Brain microvascular endothelial cell (primary cell): ENCODE measurements at regions not wholly inside any gene's neighbourhood (a gene's known extent, or its start where the extent isn't known, plus 50 kb on each side); places are given as distances from the start of the nearest gene placed in this dataset.

ENCODE experiments used
- DNase-seq: peaks from one replicate; pipeline ENCODE4 v3.0.0-alpha.2; 2020
- H3K27ac ChIP-seq: fragments of 250-450 bp; sonication (Bioruptor Pico); 2 replicates; pipeline ENCODE4 v1.5.1; 2020; ENCODE audit warnings: mild to moderate bottlenecking, moderate library complexity
- H3K27me3 ChIP-seq: fragments of 250-450 bp; sonication (Bioruptor Pico); replicated peaks from 2 replicates; pipeline ENCODE4 v1.5.1; 2020; ENCODE audit warnings: mild to moderate bottlenecking
- H3K36me3 ChIP-seq: fragments of 250-450 bp; sonication (Bioruptor Pico); replicated peaks from 2 replicates; pipeline ENCODE4 v1.5.1; 2020; ENCODE audit warnings: mild to moderate bottlenecking
- H3K4me3 ChIP-seq: 2 replicates; pipeline ENCODE4 v1.5.1; 2011; ENCODE audit warnings: low read depth, mild to moderate bottlenecking, control low read depth, low read length, moderate library complexity
- in situ Hi-C: cut with HindIII; loops from 2 replicates; pipeline ENCODE4 v1.10.0; 2017; ENCODE audit warnings: low sequenced_read_pairs, low pct_ligation_motif_present
- TF ChIP-seq, protein P1 (sequence below): IDR thresholded peaks from 2 replicates; pipeline ENCODE4 v1.5.1; 2011; ENCODE audit warnings: low read depth, mild to moderate bottlenecking, moderate library complexity, low read length, control low read depth, inconsistent platforms; ENCODE audit errors: missing control alignments

DNA sequence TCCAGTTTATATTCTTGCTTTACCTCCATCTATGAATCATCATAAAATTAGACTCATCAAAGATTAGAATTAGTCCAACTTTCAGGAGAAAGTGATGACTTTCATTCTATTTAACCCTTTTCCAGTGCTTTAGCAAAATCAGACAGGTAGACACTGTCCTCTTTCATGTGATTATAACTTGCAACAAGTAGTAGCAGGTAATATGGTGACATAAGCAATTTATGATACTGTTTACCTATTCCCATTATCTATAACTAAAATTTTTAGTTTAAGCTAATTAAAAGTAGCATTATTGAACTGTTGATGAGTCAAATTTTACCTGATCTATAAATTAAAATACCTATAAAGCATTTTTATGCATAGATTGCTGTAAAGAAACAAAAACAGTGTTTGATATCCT, 351.6 kb downstream of the SEC23A start:
- Histone ChIP-seq H3K27ac (no peak overlapping the region), H3K27me3 (no peaks in the 10 kb centered on the region), H3K4me3 (no peak overlapping the region), H3K36me3 (no peaks in the 10 kb centered on the region)
- TF ChIP-seq, protein P1, sequence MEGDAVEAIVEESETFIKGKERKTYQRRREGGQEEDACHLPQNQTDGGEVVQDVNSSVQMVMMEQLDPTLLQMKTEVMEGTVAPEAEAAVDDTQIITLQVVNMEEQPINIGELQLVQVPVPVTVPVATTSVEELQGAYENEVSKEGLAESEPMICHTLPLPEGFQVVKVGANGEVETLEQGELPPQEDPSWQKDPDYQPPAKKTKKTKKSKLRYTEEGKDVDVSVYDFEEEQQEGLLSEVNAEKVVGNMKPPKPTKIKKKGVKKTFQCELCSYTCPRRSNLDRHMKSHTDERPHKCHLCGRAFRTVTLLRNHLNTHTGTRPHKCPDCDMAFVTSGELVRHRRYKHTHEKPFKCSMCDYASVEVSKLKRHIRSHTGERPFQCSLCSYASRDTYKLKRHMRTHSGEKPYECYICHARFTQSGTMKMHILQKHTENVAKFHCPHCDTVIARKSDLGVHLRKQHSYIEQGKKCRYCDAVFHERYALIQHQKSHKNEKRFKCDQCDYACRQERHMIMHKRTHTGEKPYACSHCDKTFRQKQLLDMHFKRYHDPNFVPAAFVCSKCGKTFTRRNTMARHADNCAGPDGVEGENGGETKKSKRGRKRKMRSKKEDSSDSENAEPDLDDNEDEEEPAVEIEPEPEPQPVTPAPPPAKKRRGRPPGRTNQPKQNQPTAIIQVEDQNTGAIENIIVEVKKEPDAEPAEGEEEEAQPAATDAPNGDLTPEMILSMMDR: no peak
- in situ Hi-C loops: no loop called here
- DNase-seq: no peak

DNA sequence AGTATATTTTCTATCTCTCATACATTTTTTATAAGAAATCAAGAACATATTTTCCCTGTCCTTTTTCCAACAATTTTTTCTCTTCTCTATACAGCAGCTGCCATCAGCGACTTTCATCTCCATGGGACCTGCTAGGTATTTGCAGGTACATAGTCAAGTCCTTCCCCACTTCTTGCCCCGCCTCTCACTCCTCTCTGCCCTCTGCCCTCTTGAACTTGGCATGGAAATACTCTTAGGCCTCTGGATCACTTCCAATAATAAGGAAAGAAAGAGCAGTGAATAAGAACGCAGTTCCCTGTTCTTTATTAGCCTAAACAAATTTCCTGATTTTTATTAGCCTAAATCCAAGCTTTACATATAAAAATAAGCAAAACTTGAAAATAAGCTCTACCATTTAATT, 353.1 kb downstream of the SEC23A start:
- Histone ChIP-seq H3K27me3 (no peaks in the 10 kb centered on the region), H3K36me3 (no peaks in the 10 kb centered on the region), H3K4me3 (no peak overlapping the region), H3K27ac (no peak overlapping the region)
- TF ChIP-seq, protein P1: no peak
- no peak for DNase-seq
- in situ Hi-C loops: no loop called here

DNA sequence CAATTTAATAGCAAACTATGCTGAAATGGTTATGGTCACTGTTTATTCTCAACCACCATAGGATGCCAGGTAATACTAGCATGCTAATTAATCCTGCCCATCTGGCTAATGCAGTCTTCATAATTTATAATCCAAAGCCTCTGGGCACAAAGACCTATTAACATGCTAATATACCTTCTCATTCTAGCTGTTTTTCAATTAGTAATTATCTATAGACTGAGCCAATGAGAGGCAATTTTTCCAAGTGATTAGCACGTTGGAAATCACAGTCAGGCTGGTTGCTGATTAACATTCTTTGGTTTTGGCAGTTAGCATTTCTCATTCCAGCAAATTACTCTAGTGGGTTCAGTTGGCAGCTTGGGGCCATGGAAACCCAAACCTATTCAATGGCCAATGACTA, 357.2 kb downstream of the SEC23A start:
- TF ChIP-seq, protein P1: no peak
- no peak overlapping the region for H3K4me3 ChIP-seq
- no peaks in the 10 kb centered on the region for H3K36me3 ChIP-seq
- DNase-seq: no peak
- in situ Hi-C loops: no loop called here
- H3K27ac ChIP-seq: no peak overlapping the region
- no peaks in the 10 kb centered on the region for H3K27me3 ChIP-seq

DNA sequence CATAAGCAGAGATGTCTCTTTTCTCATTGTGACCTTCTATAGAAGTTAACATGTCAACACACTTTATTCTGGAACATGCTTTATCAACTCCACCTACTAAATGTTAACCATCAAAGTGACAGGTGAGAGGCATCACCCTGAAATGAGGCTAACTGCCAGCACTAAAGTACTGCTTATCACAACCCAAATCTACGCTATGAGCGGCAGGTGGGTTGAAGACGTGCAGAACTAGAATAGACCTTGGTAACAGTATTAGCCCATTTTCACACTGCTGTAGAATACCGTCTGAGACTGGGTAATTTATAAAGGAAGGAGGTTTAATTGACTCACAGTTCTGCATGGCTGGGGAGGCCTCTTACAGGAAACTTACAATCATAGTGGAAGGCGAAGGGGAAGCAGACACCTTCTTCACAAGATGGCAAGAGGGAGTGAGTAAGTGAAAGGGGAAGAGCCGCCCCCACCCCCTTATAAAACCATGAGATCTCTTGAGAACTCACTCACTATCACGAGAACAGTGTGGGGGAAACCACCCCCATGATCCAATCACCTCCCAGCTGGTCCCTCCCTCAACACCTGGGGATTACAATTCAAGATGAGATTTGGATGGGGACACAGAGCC, 359.0 kb downstream of the SEC23A start:
- TF ChIP-seq, protein P1: no peak
- Histone ChIP-seq H3K27me3 (no peaks in the 10 kb centered on the region), H3K36me3 (no peaks in the 10 kb centered on the region), H3K4me3 (no peak overlapping the region), H3K27ac (no peak overlapping the region)
- in situ Hi-C loops: no loop called here
- no peak for DNase-seq

DNA sequence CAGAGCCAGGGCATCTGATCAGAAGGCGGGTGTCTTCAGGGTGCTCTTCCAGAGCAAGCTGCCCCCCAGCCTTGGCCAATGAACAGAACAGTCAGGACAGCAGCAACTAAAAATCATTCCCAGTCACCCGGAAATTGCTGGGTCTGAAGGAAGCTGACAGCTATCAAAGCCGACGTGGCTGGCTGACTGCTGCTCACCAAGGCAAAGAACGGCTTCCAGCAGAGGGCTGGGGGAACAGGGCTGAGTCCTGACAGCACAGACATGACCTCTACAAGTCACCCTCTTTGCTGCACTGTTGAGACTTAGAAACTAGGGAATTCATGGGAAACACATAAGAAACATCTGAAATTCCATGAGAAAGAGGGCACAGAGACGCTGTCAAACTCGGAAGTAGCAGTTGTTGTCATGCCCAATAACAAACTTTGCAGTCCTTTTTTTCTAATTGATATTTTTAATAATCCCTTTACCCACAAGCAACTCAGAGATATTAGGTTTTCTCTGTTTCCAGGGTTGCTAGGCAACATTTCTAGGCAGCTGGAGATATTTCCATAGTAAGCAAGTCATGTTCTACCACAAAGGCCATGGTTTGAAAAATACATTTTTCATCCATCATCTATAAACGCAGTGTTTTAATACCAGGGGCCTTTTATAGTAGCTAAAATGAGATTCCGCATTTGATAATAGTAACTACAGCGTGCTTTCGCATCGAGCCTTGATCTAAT, 365.2 kb downstream of the SEC23A start:
- DNase-seq: no peak
- H3K27me3 ChIP-seq: no peaks in the 10 kb centered on the region
- H3K36me3 ChIP-seq: no peaks in the 10 kb centered on the region
- H3K4me3 ChIP-seq: no peak overlapping the region
- TF ChIP-seq, protein P1: no peak
- H3K27ac ChIP-seq: no peak overlapping the region
- in situ Hi-C loops: no loop called here
